HEK293T (cell line): ENCODE measurements at regions not wholly inside any gene's neighbourhood (a gene's known extent, or its start where the extent isn't known, plus 50 kb on each side); places are given as distances from the start of the nearest gene placed in this dataset.

ENCODE experiments used
- ARNT ChIP-seq: fragments of 450-650 bp; IDR thresholded peaks from 2 replicates; pipeline ENCODE4 v1.6.1; 2017; ENCODE audit warnings: mild to moderate bottlenecking
- CTBP1 ChIP-seq: fragments of 450-650 bp; IDR thresholded peaks from 2 replicates; pipeline ENCODE4 v1.6.1; 2016; ENCODE audit warnings: borderline replicate concordance
- FOXA1 ChIP-seq: fragments of 450-650 bp; IDR thresholded peaks from 2 replicates; pipeline ENCODE4 v1.6.1; 2016; ENCODE audit warnings: mild to moderate bottlenecking
- FOXM1 ChIP-seq: fragments of 450-650 bp; IDR thresholded peaks from 2 replicates; pipeline ENCODE4 v1.6.1; 2017; ENCODE audit warnings: mild to moderate bottlenecking, borderline replicate concordance
- HDGF ChIP-seq: fragments of 450-650 bp; IDR thresholded peaks from 2 replicates; pipeline ENCODE4 v1.6.1; 2017; ENCODE audit warnings: antibody characterized with exemption, borderline replicate concordance
- NFRKB ChIP-seq: fragments of 450-650 bp; IDR thresholded peaks from 2 replicates; pipeline ENCODE4 v1.6.1; 2016; ENCODE audit warnings: mild to moderate bottlenecking, moderate library complexity
- SP1 ChIP-seq: fragments of 450-650 bp; IDR thresholded peaks from 2 replicates; pipeline ENCODE4 v1.6.1; 2017
- TARDBP ChIP-seq: fragments of 450-650 bp; IDR thresholded peaks from 2 replicates; pipeline ENCODE4 v1.6.1; 2016
- ZNF384 ChIP-seq: fragments of 450-650 bp; IDR thresholded peaks from 2 replicates; pipeline ENCODE4 v1.6.1; 2016

- no peak for TF ChIP-seq FOXM1
- no peak for TF ChIP-seq SP1
- no peak for TF ChIP-seq ARNT
- no peak for TF ChIP-seq NFRKB
- TF ChIP-seq CTBP1 = no peak
- no peak for TF ChIP-seq TARDBP
- no peak for TF ChIP-seq FOXA1
- no peak for TF ChIP-seq HDGF
- no peak for TF ChIP-seq ZNF384
Measured at GRCh38 chr10:120710076-120710475, 141.1 kb upstream of the WDR11 start.
